ENCODE measurements at regions not wholly inside any gene's neighbourhood (a gene's known extent, or its start where the extent isn't known, plus 50 kb on each side); places are given as distances from the start of the nearest gene placed in this dataset.

DNA sequence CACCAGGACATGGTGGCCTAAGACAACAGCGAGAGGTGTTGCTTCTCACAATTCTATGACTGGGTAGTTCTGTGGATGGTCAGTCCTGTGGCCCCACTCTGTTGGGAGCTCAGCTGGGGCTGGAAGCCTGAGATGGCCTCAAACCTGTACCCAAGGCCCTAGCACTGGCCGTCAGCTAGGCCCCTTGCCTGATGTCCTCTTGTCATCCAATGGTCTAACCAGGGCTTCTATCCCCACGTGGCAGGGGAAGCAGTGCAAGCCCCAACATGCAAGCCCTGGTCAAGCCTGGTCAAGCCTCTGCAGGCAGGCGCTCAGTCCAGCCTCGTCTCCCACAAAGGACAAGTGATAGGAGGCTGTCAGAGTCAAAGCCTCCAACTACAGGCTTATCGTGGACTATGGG is 196.5 kb upstream of the CST7 start:
- TF ChIP-seq, protein P1, sequence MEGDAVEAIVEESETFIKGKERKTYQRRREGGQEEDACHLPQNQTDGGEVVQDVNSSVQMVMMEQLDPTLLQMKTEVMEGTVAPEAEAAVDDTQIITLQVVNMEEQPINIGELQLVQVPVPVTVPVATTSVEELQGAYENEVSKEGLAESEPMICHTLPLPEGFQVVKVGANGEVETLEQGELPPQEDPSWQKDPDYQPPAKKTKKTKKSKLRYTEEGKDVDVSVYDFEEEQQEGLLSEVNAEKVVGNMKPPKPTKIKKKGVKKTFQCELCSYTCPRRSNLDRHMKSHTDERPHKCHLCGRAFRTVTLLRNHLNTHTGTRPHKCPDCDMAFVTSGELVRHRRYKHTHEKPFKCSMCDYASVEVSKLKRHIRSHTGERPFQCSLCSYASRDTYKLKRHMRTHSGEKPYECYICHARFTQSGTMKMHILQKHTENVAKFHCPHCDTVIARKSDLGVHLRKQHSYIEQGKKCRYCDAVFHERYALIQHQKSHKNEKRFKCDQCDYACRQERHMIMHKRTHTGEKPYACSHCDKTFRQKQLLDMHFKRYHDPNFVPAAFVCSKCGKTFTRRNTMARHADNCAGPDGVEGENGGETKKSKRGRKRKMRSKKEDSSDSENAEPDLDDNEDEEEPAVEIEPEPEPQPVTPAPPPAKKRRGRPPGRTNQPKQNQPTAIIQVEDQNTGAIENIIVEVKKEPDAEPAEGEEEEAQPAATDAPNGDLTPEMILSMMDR (conservative IDR thresholded peaks at IDR 0.05 in 1 of 2, IDR thresholded peaks at IDR 0.05 in 1 of 2; ENCODE audit: extremely low read depth in 1 of 2, insufficient read depth in 1 of 2, low read depth in 1 of 2, low read length in 2 of 2), result no peak
- TF ChIP-seq EZH2 (IDR thresholded peaks at IDR 0.05; ENCODE audit: borderline replicate concordance, low read length), result no peak
